Loucy (cell line): ENCODE measurements at regions not wholly inside any gene's neighbourhood (a gene's known extent, or its start where the extent isn't known, plus 50 kb on each side); places are given as distances from the start of the nearest gene placed in this dataset.

Experiments
- CTCF ChIP-seq: fragments of 200-600 bp; sonication (generic); conservative IDR thresholded peaks from 2 replicates; pipeline ENCODE4 v1.5.1; 2014; ENCODE audit warnings: mild to moderate bottlenecking, antibody characterized with exemption, low read length
- EZH2phosphoT487 ChIP-seq: fragments of 200-600 bp; IDR thresholded peaks from 2 replicates; pipeline ENCODE4 v1.6.1; 2018; ENCODE audit warnings: antibody characterized with exemption, mild to moderate bottlenecking, moderate library complexity, borderline replicate concordance

- TF ChIP-seq CTCF = no peak
- no peak for TF ChIP-seq EZH2phosphoT487
These were observed 260.5 kb upstream of the WWC1 start for GRCh38 chr5:168030912-168031311.
